ENCODE measurements at regions not wholly inside any gene's neighbourhood (a gene's known extent, or its start where the extent isn't known, plus 50 kb on each side); places are given as distances from the start of the nearest gene placed in this dataset.

DNA sequence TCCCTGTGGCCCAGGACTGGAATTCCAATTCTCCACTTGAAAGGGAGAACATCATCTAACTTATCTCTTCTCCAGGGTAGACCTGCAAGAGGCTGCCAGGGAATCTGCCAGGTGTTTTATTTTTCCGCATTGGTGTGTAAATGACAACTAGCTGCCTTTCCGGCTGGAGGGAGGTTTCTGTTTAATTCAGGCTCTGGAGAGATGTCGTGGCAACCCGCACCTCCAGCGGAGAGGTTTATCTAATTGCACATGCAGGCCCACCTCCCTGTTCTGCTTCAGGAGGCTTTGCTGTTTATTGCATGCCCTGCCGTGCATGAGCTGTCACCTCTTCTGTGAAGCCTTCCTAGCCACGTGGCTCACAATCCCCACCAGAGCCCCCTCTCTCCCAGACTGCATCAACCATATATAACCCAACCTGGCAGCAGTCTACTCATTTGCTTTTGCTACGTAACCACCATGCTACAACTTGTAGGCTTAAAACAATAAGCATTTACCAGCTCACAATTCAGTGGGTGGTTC lies 151.6 kb downstream of the C1orf94 start:
- TF ChIP-seq, protein P1, sequence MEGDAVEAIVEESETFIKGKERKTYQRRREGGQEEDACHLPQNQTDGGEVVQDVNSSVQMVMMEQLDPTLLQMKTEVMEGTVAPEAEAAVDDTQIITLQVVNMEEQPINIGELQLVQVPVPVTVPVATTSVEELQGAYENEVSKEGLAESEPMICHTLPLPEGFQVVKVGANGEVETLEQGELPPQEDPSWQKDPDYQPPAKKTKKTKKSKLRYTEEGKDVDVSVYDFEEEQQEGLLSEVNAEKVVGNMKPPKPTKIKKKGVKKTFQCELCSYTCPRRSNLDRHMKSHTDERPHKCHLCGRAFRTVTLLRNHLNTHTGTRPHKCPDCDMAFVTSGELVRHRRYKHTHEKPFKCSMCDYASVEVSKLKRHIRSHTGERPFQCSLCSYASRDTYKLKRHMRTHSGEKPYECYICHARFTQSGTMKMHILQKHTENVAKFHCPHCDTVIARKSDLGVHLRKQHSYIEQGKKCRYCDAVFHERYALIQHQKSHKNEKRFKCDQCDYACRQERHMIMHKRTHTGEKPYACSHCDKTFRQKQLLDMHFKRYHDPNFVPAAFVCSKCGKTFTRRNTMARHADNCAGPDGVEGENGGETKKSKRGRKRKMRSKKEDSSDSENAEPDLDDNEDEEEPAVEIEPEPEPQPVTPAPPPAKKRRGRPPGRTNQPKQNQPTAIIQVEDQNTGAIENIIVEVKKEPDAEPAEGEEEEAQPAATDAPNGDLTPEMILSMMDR (IDR thresholded peaks at IDR 0.05), result no peak
- no peak for TF ChIP-seq SMC3 (IDR thresholded peaks at IDR 0.05)
- TF ChIP-seq KDM1A (IDR thresholded peaks at IDR 0.05; ENCODE audit: low read depth), result no peak
- no peak for TF ChIP-seq PHF8 (IDR thresholded peaks at IDR 0.05; ENCODE audit: borderline replicate concordance, low read depth)
